Esophagus muscularis mucosa (tissue), 4 donors: ENCODE measurements at regions not wholly inside any gene's neighbourhood (a gene's known extent, or its start where the extent isn't known, plus 50 kb on each side); places are given as distances from the start of the nearest gene placed in this dataset.

ENCODE experiments used
- DNase-seq: peaks from one replicate; pipeline ENCODE4 v3.0.0-alpha.2; 2017; ENCODE audit errors: extremely low spot score
- H3K27ac ChIP-seq, 4 donors: fragments of 200-600 bp; sonication (generic); replicated peaks in 1 of 4; 1 replicate in 3 of 4; 2 replicates in 1 of 4; pipeline ENCODE4 v1.5.1; 2016 to 2019; ENCODE audit warnings: mild to moderate bottlenecking in 1 of 4
- H3K27me3 ChIP-seq, 4 donors: fragments of 200-600 bp; sonication (generic); one replicate each; pipeline versions ENCODE4 v1.5.1 to v1.6.0; 2016 to 2019
- H3K36me3 ChIP-seq, 4 donors: fragments of 200-600 bp; sonication (generic); one replicate each; pipeline ENCODE4 v1.5.1; 2016 to 2019
- H3K4me1 ChIP-seq, 4 donors: fragments of 200-600 bp; sonication (generic); one replicate each; pipeline ENCODE4 v1.5.1; 2016 to 2019
- H3K4me3 ChIP-seq, 4 donors: fragments of 200-600 bp; sonication (generic); 1 replicate in 2 of 4; 2 replicates in 2 of 4; pipeline ENCODE4 v1.5.1; 2016 to 2019; ENCODE audit warnings: mild to moderate bottlenecking in 4 of 4, moderate library complexity in 1 of 4
- H3K9me3 ChIP-seq, 4 donors: fragments of 200-600 bp; sonication (generic); 1 replicate in 3 of 4; 2 replicates in 1 of 4; pipeline ENCODE4 v1.5.1; 2016 to 2019
- EP300 ChIP-seq: sonication (generic); formaldehyde crosslinking; IDR thresholded peaks from one replicate; pipeline ENCODE4 v1.6.1; 2017; ENCODE audit warnings: antibody characterized with exemption
- POLR2A ChIP-seq: fragments of 450-650 bp; IDR thresholded peaks from one replicate; pipeline ENCODE4 v1.6.1; 2017; ENCODE audit warnings: antibody characterized with exemption, moderate library complexity, mild to moderate bottlenecking, low read depth
- POLR2AphosphoS5 ChIP-seq, 2 donors: sonication (generic); formaldehyde crosslinking; IDR thresholded peaks; one replicate each; pipeline ENCODE4 v1.6.1; 2017; ENCODE audit warnings: antibody characterized with exemption in 2 of 2
- WGBS: methylation state at CpG from one replicate; pipeline ENCODE4 v1.1.5; 2018; 5-methylcytosine and 5-hydroxymethylcytosine counted together
- intact Hi-C: fragments of 100-400 bp; cut with DNase I; formaldehyde crosslinking; loops from one replicate; pipeline ENCODE4 v1.15.1; 2023
- TF ChIP-seq, protein P1 (sequence below), 3 experiments: fragments of 200-600 bp in 2 of 3; fragments of 450-650 bp in 1 of 3; sonication (generic) in 2 of 3; IDR thresholded peaks; one replicate each; pipeline ENCODE4 v1.5.1; 2017 to 2019; ENCODE audit warnings: antibody characterized with exemption in 3 of 3, mild to moderate bottlenecking in 2 of 3, moderate library complexity in 1 of 3

GRCh38 chr4:79014230-79014629, 75.0 kb upstream of the PAQR3 start:
- no peaks in the 10 kb centered on the region for H3K4me1 ChIP-seq
- 66% methylated on average over 3 of the region's 3 CpGs for WGBS
- DNase-seq, result no peak
- no peaks in the 10 kb centered on the region for H3K27me3 ChIP-seq
- TF ChIP-seq POLR2A, result no peak
- TF ChIP-seq, protein P1, sequence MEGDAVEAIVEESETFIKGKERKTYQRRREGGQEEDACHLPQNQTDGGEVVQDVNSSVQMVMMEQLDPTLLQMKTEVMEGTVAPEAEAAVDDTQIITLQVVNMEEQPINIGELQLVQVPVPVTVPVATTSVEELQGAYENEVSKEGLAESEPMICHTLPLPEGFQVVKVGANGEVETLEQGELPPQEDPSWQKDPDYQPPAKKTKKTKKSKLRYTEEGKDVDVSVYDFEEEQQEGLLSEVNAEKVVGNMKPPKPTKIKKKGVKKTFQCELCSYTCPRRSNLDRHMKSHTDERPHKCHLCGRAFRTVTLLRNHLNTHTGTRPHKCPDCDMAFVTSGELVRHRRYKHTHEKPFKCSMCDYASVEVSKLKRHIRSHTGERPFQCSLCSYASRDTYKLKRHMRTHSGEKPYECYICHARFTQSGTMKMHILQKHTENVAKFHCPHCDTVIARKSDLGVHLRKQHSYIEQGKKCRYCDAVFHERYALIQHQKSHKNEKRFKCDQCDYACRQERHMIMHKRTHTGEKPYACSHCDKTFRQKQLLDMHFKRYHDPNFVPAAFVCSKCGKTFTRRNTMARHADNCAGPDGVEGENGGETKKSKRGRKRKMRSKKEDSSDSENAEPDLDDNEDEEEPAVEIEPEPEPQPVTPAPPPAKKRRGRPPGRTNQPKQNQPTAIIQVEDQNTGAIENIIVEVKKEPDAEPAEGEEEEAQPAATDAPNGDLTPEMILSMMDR (IDR thresholded peaks at IDR 0.05), result no peak
- no peak for TF ChIP-seq EP300
- TF ChIP-seq POLR2AphosphoS5 (IDR thresholded peaks at IDR 0.05), result no peak
- no peaks in the 10 kb centered on the region for H3K9me3 ChIP-seq
- intact Hi-C loops, result no loop called here
- H3K4me3 ChIP-seq, result no peak overlapping the region
- no peak overlapping the region for H3K27ac ChIP-seq
- no peaks in the 10 kb centered on the region for H3K36me3 ChIP-seq

GRCh38 chr4:79013756-79014155, 74.5 kb upstream of the PAQR3 start:
- Histone ChIP-seq H3K4me3 (no peak overlapping the region), H3K4me1 (no peaks in the 10 kb centered on the region), H3K27ac (no peak overlapping the region), H3K9me3 (no peaks in the 10 kb centered on the region), H3K36me3 (no peaks in the 10 kb centered on the region), H3K27me3 (no peaks in the 10 kb centered on the region)
- TF ChIP-seq EP300 (no peak), POLR2A (no peak), POLR2AphosphoS5 (IDR thresholded peaks at IDR 0.05) (no peak)
- TF ChIP-seq, protein P1 (IDR thresholded peaks at IDR 0.05), result no peak
- WGBS, result 64% methylated on average over 3 of the region's 3 CpGs
- intact Hi-C loops, result no loop called here
- no peak for DNase-seq

DNA sequence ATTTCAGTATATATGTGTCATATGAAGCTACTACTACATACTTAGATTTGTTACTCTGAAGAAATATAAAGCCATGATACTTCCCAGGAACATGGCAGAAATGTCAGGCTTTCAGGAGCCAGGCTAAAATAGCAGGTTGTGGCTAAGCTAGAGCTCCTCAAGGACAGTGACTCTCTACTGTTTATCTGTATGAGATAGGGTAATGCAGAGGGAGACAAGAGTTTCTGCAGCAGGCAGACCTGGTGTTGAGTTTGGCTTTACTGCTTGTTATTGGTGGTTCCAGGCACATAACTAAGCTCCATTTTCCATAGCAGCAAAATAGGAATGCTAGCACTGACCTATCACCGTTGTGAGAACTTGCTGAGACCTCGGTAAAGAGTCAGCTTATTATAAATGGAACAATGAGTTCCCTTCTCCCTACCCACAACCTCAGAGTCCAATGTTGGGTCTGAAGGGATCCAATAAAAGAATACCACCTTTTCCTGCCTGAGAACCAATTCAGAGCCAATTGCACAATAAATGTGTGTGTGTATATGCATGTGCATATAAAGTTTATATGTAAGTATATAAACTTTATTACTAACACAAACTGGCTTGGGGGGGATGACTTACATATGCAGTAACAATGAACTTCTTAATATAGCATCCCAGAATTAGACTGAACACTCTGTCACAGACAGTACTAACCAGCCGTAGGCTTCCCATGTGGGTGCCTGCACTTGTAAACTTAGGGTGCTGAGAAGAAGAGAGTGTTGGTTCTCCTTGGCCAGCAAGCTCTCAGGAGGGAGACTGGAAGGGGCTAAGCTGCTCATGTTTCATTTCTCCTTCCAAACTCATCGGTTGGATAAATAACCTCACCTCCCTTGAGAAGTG, 51.9 kb upstream of the PAQR3 start:
- no peaks in the 10 kb centered on the region for H3K27me3 ChIP-seq
- WGBS, result 78% methylated on average over 4 of the region's 4 CpGs
- no peak overlapping the region for H3K4me3 ChIP-seq
- no peaks in the 10 kb centered on the region for H3K4me1 ChIP-seq
- H3K36me3 ChIP-seq, result no peaks in the 10 kb centered on the region
- TF ChIP-seq POLR2AphosphoS5 (IDR thresholded peaks at IDR 0.05) (no peak), POLR2A (no peak), EP300 (no peak)
- TF ChIP-seq, protein P1 (IDR thresholded peaks at IDR 0.05), result no peak
- no peak overlapping the region for H3K27ac ChIP-seq
- H3K9me3 ChIP-seq, result no peaks in the 10 kb centered on the region
- intact Hi-C loops, result no loop called here
- no peak for DNase-seq

- TF ChIP-seq POLR2AphosphoS5 (IDR thresholded peaks at IDR 0.05), result no peak
- no peaks in the 10 kb centered on the region for H3K36me3 ChIP-seq
- no peaks in the 10 kb centered on the region for H3K4me1 ChIP-seq
- DNase-seq, result no peak
- H3K27me3 ChIP-seq, result no peaks in the 10 kb centered on the region
- 74% methylated on average over 19 of the region's 19 CpGs for WGBS
- no peak overlapping the region for H3K27ac ChIP-seq
- H3K4me3 ChIP-seq, result no peak overlapping the region
- intact Hi-C loops, result no loop called here
- no peaks in the 10 kb centered on the region for H3K9me3 ChIP-seq
Measured at GRCh38 chr4:78989697-78990270, 50.5 kb upstream of the PAQR3 start.
